ENCODE measurements at regions not wholly inside any gene's neighbourhood (a gene's known extent, or its start where the extent isn't known, plus 50 kb on each side); places are given as distances from the start of the nearest gene placed in this dataset.

- no peak for DNase-seq
Observed at GRCh38 chr17:79324194-79324593, 249.6 kb downstream of the ENGASE start.

DNA sequence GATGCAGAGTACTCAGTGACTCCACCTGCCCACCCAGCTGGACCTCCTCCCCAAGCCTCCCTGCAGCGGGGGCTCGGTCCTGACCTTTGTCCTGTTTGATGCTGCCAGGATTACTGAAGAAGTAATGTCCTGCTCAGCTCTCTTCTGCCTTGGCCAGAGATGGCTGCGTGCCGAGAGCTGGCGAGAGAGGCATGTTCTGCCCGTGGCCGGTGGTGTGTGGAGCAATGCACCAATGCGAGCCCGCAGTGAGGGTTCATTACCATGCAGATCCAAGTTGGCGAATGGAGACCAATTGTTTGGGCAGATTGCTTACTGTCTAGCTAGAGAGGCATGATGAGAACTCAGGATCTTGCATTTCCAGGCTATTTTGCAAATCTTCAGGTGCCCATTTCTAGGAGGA lies 248.9 kb downstream of the ENGASE start:
- DNase-seq = no peak

- no peak for DNase-seq
Observed at GRCh38 chr17:79322211-79323123, 247.8 kb downstream of the ENGASE start.

GRCh38 chr17:79320331-79320730 lies 245.7 kb downstream of the ENGASE start:
- DNase-seq = no peak

- no peak for DNase-seq
Observed at GRCh38 chr17:79317916-79318315, 243.3 kb downstream of the ENGASE start.

GRCh38 chr17:79316805-79317204 lies 242.2 kb downstream of the ENGASE start:
- no peak for DNase-seq

GRCh38 chr17:79315358-79316105 lies 240.9 kb downstream of the ENGASE start:
- no peak for DNase-seq

DNA sequence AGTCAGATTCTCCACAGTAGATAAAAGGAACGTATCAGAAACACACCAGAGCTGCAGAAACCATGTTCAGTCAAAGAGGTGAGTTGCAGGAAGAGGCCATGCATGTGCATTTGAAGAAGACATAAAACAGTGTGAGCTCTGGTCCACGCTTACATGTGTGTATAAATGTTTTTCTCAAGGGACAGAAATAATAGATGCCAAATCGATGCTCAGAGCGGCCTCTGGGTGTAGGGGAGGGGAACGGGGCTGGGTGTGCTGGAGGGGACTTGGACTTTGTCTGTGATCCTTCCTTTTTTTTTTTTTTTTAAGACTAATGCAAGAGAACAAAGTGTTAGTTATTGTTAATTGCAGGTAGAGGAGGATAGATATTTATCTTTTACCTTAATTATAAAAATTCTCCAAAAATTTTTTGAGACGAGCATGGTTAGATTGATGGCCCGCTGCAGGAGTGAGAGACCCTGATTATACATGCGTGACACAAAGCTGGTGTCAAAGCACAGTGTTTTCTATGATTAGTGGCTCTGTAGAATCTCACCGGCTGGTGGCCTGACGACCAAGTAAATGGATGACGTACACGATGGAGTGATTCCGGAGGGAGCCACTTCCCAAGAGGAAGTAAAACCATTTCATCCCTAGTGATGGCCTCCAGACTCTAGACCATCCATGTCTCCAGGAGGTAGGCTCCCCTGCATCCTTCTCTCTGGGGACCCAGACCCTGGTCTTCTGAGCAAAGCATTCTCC lies 240.2 kb downstream of the ENGASE start:
- DNase-seq = no peak

- no peak for DNase-seq
Observed at GRCh38 chr17:79311373-79311772, 236.7 kb downstream of the ENGASE start.

- DNase-seq = no peak
Observed at GRCh38 chr17:79306424-79307318, 232.0 kb downstream of the ENGASE start.

DNA sequence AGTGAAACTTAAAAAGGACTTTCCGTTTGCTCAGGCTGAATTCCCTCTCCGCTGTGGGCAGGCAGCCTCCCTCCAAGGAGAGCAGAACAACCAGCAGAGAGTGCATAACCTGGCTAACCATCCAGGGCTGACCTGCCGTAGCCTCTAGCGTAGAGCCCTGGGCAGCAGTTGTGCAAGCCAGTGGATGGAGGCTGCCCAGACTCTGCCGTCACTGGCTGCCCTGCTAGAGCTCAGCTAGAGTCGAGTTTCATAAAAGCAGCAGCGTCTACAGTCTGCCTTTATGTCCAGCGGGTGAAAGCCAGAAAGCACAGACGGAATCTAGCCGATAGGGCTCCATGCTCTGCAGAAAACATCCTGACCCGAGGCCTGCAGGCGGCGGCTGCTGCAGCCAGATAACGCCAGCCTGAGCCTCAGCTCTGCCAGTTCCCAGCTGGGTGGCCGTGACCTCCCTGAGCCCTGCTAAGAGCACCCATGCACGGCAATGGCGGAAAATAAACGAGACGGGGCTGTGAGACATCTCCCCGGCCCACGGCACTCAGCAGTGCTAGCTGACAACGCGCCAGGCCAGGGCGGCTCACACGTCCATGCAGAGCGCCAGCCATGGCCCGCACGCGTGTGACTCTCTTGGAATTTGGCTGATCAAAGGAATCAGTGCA lies 231.3 kb downstream of the ENGASE start:
- no peak for DNase-seq

DNA sequence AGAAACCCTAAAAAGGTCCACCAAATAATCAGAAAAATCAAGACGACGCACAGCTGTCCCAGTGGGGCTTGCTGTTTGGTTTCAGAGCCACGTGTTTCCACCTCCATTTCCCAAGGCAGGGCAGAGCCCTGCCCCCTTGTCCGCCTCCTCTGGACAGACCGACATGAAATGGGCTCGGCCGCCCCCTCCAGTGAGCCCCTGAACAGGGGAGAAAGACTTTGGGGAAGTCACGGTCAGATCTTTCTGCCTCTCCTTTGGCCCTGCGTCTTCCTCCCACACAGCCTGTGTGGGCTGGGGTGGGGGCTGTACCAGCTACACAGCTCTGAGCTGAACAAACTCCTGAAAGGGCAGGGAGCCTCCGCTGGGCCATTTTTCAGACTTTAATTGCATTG lies 230.7 kb downstream of the ENGASE start:
- DNase-seq = no peak

DNA sequence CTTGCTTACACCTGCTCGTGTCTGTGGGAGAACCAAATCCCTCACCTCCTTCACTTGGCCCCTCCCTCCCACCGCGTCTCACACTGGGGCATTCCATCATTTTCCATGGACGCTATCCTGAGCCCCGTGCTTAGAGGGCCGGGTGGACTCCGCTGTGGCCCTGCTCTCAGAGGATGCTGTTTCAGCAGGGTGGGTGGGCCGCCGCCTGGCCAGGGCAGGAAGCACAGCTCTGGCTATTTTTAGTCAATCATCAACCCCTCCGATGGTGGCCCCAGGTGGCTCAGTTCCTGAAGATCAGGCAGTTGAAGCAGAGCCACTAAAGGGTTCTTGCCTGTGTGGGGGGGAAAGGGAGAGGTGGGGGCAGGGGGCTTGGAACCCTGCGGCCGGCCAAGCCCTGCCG lies 230.3 kb downstream of the ENGASE start:
- no peak for DNase-seq

DNA sequence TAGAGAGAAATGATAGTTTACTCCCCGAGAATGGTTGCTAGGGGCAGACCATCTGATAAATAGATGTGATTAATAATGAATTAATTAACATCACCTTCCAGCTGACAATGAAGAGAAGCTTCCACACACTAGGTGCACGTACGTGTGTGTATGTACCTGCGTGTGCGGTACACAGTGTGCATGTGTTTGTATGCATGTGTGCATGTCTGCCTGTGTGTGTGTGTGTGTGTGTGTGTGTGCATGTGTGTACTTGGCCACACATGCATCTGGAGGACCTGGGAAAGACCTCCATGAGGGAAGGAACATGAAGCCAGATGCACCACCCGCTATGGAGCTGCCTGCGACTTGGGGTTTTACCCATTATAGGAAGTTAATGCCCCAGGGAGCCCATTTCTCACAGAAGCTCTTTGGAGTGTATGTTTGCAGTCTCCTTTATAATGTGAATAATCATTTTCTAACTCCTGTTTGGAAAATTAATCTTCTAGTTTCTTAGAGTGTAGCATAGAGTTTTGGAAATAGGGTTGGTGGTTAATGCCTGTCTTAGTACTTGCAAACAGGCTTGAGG lies 229.1 kb downstream of the ENGASE start:
- no peak for DNase-seq

- DNase-seq = no peak
Observed at GRCh38 chr17:79301469-79301868, 226.8 kb downstream of the ENGASE start.

DNA sequence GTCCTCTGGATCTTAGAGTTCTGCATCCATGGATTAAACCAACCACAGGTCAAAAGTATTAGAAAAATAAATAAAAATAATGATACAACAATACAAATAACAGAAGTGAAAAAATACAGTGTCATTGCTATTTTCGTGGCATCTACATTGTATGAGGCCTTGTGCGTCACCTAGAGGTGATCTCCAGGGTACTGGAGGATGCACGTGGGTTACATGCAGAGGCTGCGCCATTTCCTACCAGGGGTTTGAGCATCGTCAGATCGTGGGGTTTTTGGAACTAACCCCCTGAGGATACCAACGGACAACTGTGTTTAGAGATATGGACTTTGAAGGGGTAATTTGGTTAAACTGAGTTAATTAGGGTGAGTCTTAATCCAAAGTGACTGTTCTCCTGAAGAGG lies 224.7 kb downstream of the ENGASE start:
- DNase-seq = no peak

GRCh38 chr17:79298799-79299198 lies 224.2 kb downstream of the ENGASE start:
- DNase-seq = no peak

DNA sequence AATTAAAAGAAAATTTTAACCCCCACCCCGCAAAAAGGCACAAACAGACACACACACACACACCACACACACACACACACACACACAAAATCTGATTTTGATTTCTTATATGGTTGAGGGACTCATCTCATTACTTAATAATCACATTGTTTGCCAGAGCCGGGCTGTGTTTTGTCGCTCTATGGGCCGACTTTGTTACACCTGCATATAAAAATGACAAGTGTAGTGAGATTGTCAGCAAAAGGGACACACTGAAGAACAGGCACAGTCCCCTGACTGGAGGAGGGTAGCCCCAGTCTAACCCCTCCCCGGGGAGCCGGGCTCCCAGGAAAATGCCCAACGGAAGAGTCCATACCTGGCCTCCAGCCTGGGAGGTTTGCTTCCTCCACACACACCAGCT lies 221.6 kb downstream of the ENGASE start:
- DNase-seq = no peak

DNA sequence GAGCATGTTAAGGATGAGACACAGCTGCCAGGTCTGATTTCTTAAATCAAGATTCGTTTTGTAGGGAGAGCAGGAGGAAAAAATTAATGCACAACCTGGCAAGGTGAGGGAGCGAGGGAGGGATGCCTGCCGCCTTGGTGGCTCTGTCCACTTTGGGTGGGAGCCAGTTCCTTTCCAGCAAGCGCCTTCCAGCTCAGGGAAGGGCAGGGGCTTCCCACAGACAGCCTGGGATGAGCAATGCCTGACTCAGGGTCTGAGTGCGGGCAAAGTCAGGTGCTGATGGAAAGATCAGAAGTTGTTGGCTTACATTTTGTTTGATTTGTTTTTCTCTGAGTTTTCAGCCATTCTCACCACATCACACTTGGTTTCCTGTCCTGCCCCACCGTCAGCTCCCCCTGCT lies 220.7 kb downstream of the ENGASE start:
- DNase-seq = no peak

DNA sequence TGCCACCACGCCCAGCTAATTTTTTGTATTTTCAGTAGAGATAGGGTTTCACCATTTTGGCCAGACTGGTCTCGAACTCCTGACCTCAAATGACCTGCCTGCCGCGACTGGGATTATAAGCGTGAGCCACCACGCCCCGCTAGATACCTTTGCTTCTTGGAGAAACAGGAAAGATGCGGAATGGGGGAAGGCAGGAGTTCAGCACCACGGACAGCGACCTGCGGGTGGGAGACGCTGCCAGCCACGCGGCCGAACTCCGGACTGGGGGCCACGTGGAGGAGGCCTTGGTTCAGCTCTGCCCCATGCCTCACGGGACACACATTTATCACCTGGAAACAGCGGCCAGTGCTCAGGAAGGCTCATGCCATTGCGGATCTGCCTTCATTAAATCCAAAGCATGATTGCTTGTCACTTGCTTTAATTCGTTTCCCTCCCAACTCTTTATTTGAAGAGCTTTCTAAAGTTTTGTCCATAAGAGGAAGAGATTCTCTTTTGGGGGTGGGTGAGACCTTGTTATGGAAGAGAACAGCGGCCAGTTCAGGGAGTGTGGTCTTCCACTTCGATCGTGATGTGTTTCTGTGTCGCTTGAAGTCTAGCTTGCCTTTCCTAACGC lies 219.9 kb downstream of the ENGASE start:
- peak in 19 of 56 donors; percentile 0 to 48 (median 15) for DNase-seq
